ENCODE measurements at regions not wholly inside any gene's neighbourhood (a gene's known extent, or its start where the extent isn't known, plus 50 kb on each side); places are given as distances from the start of the nearest gene placed in this dataset.

- FAIRE-seq (no peak), ATAC-seq (no peak), DNase-seq (ENCODE audit: low read depth in 1 of 2, low spot score in 1 of 2) (no peak)
- ChIA-PET POLR2A (no interaction called here), CTCF (no interaction called here)
- Histone ChIP-seq H3K27ac (no peak overlapping the region), H3K4me2 (no peak overlapping the region), H3K9me3 (no peaks in the 10 kb centered on the region), H3K4me1 (no peaks in the 10 kb centered on the region), H3K4me3 (no peak overlapping the region)
- TF ChIP-seq EP300 (IDR thresholded peaks at IDR 0.05) (no peak), ATOH8 (CRISPR knock-in tag; IDR thresholded peaks at IDR 0.05; ENCODE audit: low read depth) (no peak), RCOR1 (IDR thresholded peaks at IDR 0.05; ENCODE audit: low read depth, low read length) (no peak), SREBF2 (IDR thresholded peaks at IDR 0.05) (no peak), HOXB13 (CRISPR knock-in tag; IDR thresholded peaks at IDR 0.05; ENCODE audit: low read depth) (no peak), HDAC2 (IDR thresholded peaks at IDR 0.05) (no peak), FOXS1 (CRISPR knock-in tag; IDR thresholded peaks at IDR 0.05) (no peak), HMGXB4 (CRISPR knock-in tag; IDR thresholded peaks at IDR 0.05; ENCODE audit: borderline replicate concordance) (no peak), EHMT2 (IDR thresholded peaks at IDR 0.05; ENCODE audit: low read depth) (no peak), HEYL (CRISPR knock-in tag; IDR thresholded peaks at IDR 0.05) (no peak), PHF8 (IDR thresholded peaks at IDR 0.05; ENCODE audit: borderline replicate concordance, low read depth) (no peak), TP53 (CRISPR knock-in tag; IDR thresholded peaks at IDR 0.05) (no peak), EHF (CRISPR knock-in tag; IDR thresholded peaks at IDR 0.05) (no peak), RARB (CRISPR knock-in tag; IDR thresholded peaks at IDR 0.05) (no peak), ZC3H11A (IDR thresholded peaks at IDR 0.05) (no peak), GATA3 (IDR thresholded peaks at IDR 0.05; ENCODE audit: borderline replicate concordance) (no peak), KDM1A (IDR thresholded peaks at IDR 0.05; ENCODE audit: low read depth) (no peak), MYC (IDR thresholded peaks at IDR 0.05; ENCODE audit: borderline replicate concordance, low read length) (no peak)
- TF ChIP-seq, protein P1, sequence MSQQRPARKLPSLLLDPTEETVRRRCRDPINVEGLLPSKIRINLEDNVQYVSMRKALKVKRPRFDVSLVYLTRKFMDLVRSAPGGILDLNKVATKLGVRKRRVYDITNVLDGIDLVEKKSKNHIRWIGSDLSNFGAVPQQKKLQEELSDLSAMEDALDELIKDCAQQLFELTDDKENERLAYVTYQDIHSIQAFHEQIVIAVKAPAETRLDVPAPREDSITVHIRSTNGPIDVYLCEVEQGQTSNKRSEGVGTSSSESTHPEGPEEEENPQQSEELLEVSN (IDR thresholded peaks at IDR 0.05; ENCODE audit: borderline replicate concordance, low read depth), result no peak
- 85% methylated on average over 3 of the region's 3 CpGs for WGBS (ENCODE audit: missing lambda C conversion rate)
These were observed 143.1 kb upstream of the SASH1 start for GRCh38 chr6:148199584-148199983.

- ChIA-PET CTCF (interaction anchor here (1.0 kb wide), 1 partner anchor 42 kb away, joined by 3 read pairs; no protein-coding TSS in a partner anchor), POLR2A (no interaction called here)
- ATAC-seq (no peak), DNase-seq (ENCODE audit: low read depth in 1 of 2, low spot score in 1 of 2) (no peak), FAIRE-seq (no peak)
- no peak for TF ChIP-seq EHF (CRISPR knock-in tag; IDR thresholded peaks at IDR 0.05)
- TF ChIP-seq GATA3 (IDR thresholded peaks at IDR 0.05; ENCODE audit: borderline replicate concordance), result no peak
- TF ChIP-seq TP53 (CRISPR knock-in tag; IDR thresholded peaks at IDR 0.05), result no peak
- TF ChIP-seq HOXB5 (CRISPR knock-in tag; IDR thresholded peaks at IDR 0.05), result no peak
- no peak for TF ChIP-seq ZSCAN20 (CRISPR knock-in tag; IDR thresholded peaks at IDR 0.05)
- TF ChIP-seq EHMT2 (IDR thresholded peaks at IDR 0.05; ENCODE audit: low read depth), result no peak
- TF ChIP-seq POLR2A (IDR thresholded peaks at IDR 0.05; ENCODE audit: low read length), result no peak
- no peak for TF ChIP-seq MAFK (IDR thresholded peaks at IDR 0.05; ENCODE audit: partially characterized antibody)
- TF ChIP-seq NR3C1 (IDR thresholded peaks at IDR 0.05), result no peak
- no peak for TF ChIP-seq REST (IDR thresholded peaks at IDR 0.05)
- TF ChIP-seq CEBPB (IDR thresholded peaks at IDR 0.05), result no peak
- TF ChIP-seq EP300 (IDR thresholded peaks at IDR 0.05), result no peak
- no peak for TF ChIP-seq KDM1A (IDR thresholded peaks at IDR 0.05; ENCODE audit: low read depth)
- TF ChIP-seq RARB (CRISPR knock-in tag; IDR thresholded peaks at IDR 0.05), result no peak
- TF ChIP-seq HMGXB4 (CRISPR knock-in tag; IDR thresholded peaks at IDR 0.05; ENCODE audit: borderline replicate concordance), result no peak
- TF ChIP-seq ZFP36 (IDR thresholded peaks at IDR 0.05; ENCODE audit: borderline replicate concordance, partially characterized antibody), result no peak
- TF ChIP-seq CBX8 (IDR thresholded peaks at IDR 0.05), result no peak
- no peak for TF ChIP-seq HOXB13 (CRISPR knock-in tag; IDR thresholded peaks at IDR 0.05; ENCODE audit: low read depth)
- TF ChIP-seq SREBF2 (IDR thresholded peaks at IDR 0.05), result no peak
- H3K9me3 ChIP-seq, result no peaks in the 10 kb centered on the region
- WGBS (ENCODE audit: missing lambda C conversion rate), result 69% methylated on average over 10 of the region's 10 CpGs
- H3K27ac ChIP-seq, result no peak overlapping the region
- H3K4me1 ChIP-seq, result no peaks in the 10 kb centered on the region
- H3K4me2 ChIP-seq, result no peak overlapping the region
- H3K4me3 ChIP-seq, result no peak overlapping the region
These were observed 142.3 kb upstream of the SASH1 start for GRCh38 chr6:148200293-148200692.
